Duodenal mucosa (tissue), 2 donors: ENCODE measurements at regions not wholly inside any gene's neighbourhood (a gene's known extent, or its start where the extent isn't known, plus 50 kb on each side); places are given as distances from the start of the nearest gene placed in this dataset.
"Not testable (repeated sequence)": the region's sequence is repeated elsewhere in the genome, so short reads cannot be mapped to it uniquely, and the experiment has no call there.

ENCODE experiments used
- H3K27ac ChIP-seq: one replicate; pipeline ENCODE4 v1.7.0; 2013; ENCODE audit warnings: low read depth, low read length
- H3K27me3 ChIP-seq, 2 donors: one replicate each; pipeline ENCODE4 v1.7.0; 2013; ENCODE audit warnings: low read length in 2 of 2, control low read depth in 1 of 2; ENCODE audit not compliant: insufficient read depth in 2 of 2, control insufficient read depth in 1 of 2
- H3K36me3 ChIP-seq, 2 donors: one replicate each; pipeline ENCODE4 v1.7.0; 2013; ENCODE audit warnings: low read length in 2 of 2, control low read depth in 1 of 2; ENCODE audit not compliant: insufficient read depth in 2 of 2, control insufficient read depth in 1 of 2
- H3K4me1 ChIP-seq, 2 donors: one replicate each; pipeline ENCODE4 v1.7.0; 2013; ENCODE audit warnings: low read length in 2 of 2, control low read depth in 1 of 2; ENCODE audit not compliant: insufficient read depth in 2 of 2, control insufficient read depth in 1 of 2
- H3K4me3 ChIP-seq, 2 donors: one replicate each; pipeline ENCODE4 v1.7.0; 2013; ENCODE audit warnings: low read length in 2 of 2, low read depth in 1 of 2
- H3K9ac ChIP-seq, 2 donors: one replicate each; pipeline ENCODE4 v1.7.0; 2013; ENCODE audit warnings: low read length in 2 of 2, low read depth in 1 of 2
- H3K9me3 ChIP-seq, 2 donors: one replicate each; pipeline ENCODE4 v1.7.0; 2013; ENCODE audit warnings: low read length in 2 of 2, control low read depth in 1 of 2; ENCODE audit not compliant: control insufficient read depth in 1 of 2

DNA sequence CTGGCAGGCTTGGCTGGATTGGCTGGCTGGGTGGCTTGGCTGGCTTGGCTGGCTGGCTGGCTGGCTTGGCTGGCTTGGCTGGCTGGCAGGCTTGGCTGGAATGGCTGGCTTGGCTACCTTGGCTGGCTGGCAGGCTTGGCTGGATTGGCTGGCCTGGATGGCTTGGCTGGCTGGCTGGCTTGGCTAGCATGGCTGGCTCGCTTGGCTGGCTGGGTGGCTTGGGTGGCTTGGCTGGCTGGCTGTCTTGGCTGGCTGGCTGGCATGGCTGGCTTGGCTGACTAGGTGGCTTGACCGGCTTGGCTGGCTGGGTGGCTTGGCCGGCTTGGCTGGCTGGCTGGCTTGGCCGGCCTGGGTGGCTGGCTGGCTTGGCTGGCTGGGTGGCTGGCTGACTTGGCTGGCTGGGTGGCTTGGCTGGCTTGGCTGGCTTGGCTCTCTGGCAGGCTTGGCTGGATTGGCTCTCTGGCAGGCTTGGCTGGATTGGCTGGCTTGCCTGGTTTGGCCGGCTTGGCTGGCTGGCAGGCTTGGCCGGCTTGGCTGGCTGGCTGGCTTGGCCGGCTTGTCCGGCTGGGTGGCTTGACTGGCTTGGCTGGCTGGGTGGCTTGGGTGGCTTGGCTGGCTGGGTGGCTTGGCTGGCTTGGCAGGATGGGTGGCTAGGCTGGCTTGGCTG lies 440.9 kb downstream of the GOLGA6L6 start:
- H3K27me3 ChIP-seq, H3K9me3 ChIP-seq, H3K4me3 ChIP-seq, H3K9ac ChIP-seq, H3K27ac ChIP-seq, H3K36me3 ChIP-seq, H3K4me1 ChIP-seq: not testable (repeated sequence)

DNA sequence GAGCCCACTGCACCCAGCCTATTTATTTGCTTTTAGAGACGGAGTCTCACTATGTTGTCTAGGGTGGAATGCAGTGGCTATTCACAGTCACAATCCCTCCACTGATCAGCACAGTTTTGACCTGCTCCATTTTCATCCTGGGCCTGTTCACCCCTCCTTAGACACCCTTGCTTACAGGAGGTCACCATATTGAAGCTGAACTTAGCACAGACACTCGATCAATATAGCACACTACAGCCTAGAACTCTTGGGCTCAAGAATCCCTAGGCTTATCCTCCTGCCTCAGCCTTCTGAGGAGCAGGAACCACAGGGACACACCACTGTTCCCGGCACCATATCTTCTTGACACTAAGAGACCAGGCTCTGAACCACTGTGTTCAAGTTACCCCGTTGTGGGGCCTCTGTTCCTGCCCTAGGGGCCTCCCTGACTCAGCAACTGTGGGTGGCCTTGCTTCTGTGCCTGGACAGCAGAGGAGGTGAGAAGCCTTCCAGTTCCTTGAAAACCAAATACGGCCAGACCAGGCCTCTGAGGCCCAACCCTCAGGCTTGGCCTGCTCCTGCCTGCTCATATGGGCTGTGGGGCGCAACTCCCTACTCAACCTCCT lies 445.8 kb downstream of the GOLGA6L6 start:
- not testable (repeated sequence) for H3K36me3 ChIP-seq, H3K4me3 ChIP-seq, H3K9me3 ChIP-seq, H3K9ac ChIP-seq, H3K27me3 ChIP-seq, H3K4me1 ChIP-seq, H3K27ac ChIP-seq

DNA sequence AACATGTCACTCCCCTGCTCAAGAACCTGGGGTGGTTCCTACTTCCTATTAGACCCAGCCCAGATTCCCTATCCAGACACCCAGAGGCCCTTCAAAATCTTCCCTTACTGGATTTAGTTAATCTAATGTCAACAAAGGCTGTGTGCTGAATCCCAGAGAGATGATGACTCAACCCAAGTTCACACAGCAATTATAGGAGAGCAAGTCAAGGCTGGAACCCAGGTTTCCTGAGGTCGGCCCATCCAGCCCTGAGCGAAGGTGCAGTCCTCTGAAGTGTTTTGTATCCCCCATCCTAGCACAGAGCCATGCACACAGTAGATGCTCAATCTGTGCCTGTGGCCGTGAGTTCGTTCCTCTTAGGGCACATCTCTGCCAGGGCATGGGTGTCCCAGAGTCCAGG lies 452.1 kb downstream of the GOLGA6L6 start:
- H3K4me3 ChIP-seq: not testable (repeated sequence)

DNA sequence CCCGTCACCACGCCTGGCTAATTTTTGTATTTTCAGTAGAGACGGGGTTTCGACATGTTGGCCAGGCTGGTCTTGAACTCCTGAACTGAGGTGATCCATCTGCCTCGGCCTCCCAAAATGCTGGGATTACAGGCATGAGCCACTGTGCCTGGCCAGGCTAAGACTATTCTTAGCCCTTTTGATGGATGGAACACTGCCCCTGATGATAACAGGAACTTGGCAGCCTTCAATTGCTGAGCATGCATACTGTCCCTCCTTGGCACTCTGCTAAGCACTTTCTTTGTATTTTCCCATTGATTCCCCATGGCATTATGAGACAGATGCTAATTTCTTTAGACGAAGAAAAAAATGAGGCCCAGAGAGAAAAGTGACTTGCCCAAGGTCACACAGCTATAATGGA lies 457.6 kb downstream of the GOLGA6L6 start:
- H3K27ac ChIP-seq, H3K27me3 ChIP-seq, H3K9me3 ChIP-seq, H3K9ac ChIP-seq, H3K36me3 ChIP-seq, H3K4me3 ChIP-seq, H3K4me1 ChIP-seq: not testable (repeated sequence)

More for the DNA sequence above, 452.1 kb downstream of the GOLGA6L6 start:
- not testable (repeated sequence) for H3K4me1 ChIP-seq, H3K27me3 ChIP-seq, H3K9me3 ChIP-seq, H3K9ac ChIP-seq, H3K36me3 ChIP-seq, H3K27ac ChIP-seq

DNA sequence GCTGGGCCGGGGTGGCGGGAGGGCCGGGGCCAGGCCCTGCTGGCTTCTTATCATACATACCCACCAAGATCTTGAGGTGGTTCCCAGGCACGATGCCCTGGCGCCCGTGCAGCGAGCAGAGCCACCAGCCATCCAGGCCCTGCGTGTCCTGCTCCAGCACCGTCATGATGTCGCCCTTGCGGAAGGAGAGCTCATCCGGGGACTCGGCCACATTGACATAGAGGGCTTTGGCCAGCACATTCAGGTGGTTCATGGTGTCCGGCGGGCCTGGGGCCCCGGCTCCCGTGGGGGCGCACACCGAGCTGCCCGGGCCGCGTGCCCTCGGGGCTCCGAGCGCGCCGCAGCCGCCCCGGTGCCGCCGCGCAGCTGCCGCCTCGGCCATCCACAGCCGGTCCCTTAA lies 467.5 kb downstream of the GOLGA6L6 start:
- not testable (repeated sequence) for H3K4me3 ChIP-seq, H3K27ac ChIP-seq, H3K9me3 ChIP-seq, H3K9ac ChIP-seq, H3K4me1 ChIP-seq, H3K27me3 ChIP-seq, H3K36me3 ChIP-seq

DNA sequence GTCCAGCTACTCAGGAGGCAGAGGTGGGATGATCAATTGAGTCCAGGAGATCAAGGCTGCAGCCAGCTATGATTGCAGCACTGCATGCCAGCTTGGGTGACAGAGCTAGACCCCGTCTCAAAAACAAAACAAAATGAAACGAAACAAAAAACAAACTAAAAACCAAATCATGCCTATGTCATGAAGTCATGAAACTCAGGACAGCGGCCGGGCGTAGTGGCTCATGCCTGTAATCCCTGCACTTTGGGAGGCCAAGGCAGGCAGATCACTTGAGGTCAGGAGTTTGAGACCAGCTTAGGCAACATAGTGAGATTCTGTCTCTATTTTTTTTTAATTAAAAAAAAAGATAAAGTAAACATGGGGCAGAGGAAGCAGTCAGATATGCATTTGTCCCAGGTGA lies 472.6 kb downstream of the GOLGA6L6 start:
- not testable (repeated sequence) for H3K9ac ChIP-seq, H3K4me3 ChIP-seq, H3K27ac ChIP-seq, H3K36me3 ChIP-seq, H3K4me1 ChIP-seq, H3K27me3 ChIP-seq, H3K9me3 ChIP-seq

DNA sequence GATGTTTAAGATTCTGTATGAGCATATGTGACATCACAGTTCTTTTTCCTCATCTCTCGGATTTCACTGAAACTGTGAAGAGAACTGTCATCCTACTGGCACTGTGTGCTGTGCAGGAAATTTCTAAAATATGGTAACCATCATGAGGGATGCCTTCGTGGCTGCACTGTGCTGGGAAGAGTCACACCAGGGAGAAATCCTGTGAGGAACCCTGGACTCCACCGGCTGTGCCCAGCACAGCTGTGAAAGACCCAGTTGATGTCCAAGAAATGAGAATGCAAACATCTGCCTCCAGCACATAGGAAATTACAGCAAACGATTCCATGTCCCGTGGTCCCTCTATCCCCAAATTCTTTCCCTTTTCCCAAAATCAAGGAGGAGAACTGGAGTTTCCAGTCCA lies 475.4 kb downstream of the GOLGA6L6 start:
- not testable (repeated sequence) for H3K27ac ChIP-seq, H3K9ac ChIP-seq

DNA sequence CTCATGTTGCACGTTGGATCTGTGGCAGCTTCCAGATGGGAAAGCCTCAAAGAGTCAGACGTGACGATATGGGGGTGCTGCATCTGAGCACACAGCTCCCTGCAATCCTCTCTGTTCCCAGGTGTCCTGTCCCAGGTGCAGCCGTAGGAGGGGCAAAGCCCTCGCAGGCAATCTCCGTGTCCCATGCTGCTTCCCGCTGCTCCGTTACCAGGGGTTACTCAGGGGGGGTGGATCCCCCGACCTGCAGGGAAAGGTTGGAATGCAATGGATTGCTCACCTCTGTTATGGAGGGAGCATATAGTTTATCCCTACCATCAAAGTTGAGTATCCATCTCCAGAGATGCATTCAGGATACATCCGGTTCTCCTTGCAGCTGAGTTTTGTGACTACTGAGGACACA lies 476.1 kb downstream of the GOLGA6L6 start:
- not testable (repeated sequence) for H3K36me3 ChIP-seq, H3K4me1 ChIP-seq, H3K9ac ChIP-seq, H3K9me3 ChIP-seq, H3K27ac ChIP-seq, H3K4me3 ChIP-seq, H3K27me3 ChIP-seq

More for the DNA sequence above, 475.4 kb downstream of the GOLGA6L6 start:
- H3K9me3 ChIP-seq, H3K36me3 ChIP-seq, H3K4me3 ChIP-seq, H3K4me1 ChIP-seq, H3K27me3 ChIP-seq: not testable (repeated sequence)

DNA sequence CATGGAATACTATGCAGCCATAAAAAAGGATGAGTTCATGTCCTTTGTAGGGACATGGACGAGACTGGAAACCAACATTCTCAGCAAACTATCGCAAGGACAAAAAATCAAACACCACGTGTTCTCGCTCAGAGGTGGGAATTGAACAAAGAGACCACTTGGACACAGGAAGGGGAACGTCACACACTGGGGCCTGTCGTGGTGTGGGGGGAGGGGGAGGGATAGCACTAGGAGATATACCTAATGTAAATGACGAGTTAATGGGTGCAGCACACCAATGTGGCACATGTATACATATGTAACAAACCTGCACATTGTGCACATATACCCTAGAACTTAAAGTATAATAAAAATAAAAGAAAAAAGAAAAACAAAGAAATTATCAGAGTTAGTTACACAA lies 478.4 kb downstream of the GOLGA6L6 start:
- not testable (repeated sequence) for H3K27me3 ChIP-seq, H3K9me3 ChIP-seq, H3K27ac ChIP-seq, H3K36me3 ChIP-seq, H3K4me3 ChIP-seq, H3K4me1 ChIP-seq, H3K9ac ChIP-seq

DNA sequence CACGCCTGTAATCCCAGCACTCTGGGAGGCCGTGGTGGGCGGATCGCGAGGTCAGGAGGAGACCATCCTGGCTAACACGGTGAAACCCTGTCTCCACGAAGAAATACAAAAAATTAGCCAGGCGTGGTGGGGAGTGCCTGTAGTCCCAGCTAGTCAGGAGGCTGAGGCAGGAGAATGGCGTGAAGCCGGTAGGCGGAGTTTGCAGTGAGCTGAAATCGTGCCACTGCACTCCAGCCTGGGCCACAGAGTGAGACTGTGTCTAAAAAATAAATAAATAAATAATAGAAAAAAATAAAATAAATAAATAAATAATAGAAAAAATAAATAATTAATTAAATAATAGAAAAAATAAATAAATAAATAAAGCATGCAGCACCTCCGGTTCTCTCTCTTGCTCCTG lies 480.8 kb downstream of the GOLGA6L6 start:
- not testable (repeated sequence) for H3K4me3 ChIP-seq, H3K27me3 ChIP-seq, H3K9ac ChIP-seq, H3K4me1 ChIP-seq, H3K9me3 ChIP-seq, H3K36me3 ChIP-seq, H3K27ac ChIP-seq

DNA sequence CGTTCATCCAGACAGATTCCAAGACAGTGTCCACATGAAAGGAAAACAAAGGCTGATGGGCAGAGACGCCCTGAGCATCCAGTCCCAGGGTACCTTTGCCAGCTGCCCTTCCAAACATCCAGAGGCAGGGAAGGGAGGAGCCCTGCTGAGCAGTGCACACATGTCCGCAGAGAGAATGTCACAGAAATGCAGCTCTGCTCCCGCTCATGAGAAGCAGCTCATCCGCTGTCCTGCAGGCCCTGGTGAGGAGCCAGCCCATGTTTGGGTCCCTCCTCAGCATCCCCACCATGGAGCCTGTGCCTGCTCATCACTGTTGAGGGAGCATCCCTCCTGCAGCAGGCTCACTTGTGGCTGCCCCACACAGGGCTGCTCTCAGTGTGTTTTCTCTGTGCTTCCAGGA lies 484.7 kb downstream of the GOLGA6L6 start:
- not testable (repeated sequence) for H3K27ac ChIP-seq, H3K4me1 ChIP-seq, H3K9ac ChIP-seq, H3K9me3 ChIP-seq, H3K27me3 ChIP-seq, H3K4me3 ChIP-seq, H3K36me3 ChIP-seq
